Stomach (tissue), 4 donors: ENCODE measurements at regions not wholly inside any gene's neighbourhood (a gene's known extent, or its start where the extent isn't known, plus 50 kb on each side); places are given as distances from the start of the nearest gene placed in this dataset.

Experiments
- POLR2A ChIP-seq, 4 donors: fragments of 450-650 bp; IDR thresholded peaks; one replicate each; pipeline ENCODE4 v1.6.1; 2016; ENCODE audit warnings: antibody characterized with exemption in 4 of 4, control low read depth in 2 of 4, mild to moderate bottlenecking in 1 of 4, moderate library complexity in 1 of 4
- TF ChIP-seq, protein P1 (sequence below), 7 experiments: fragments of 450-650 bp in 4 of 7; fragments of 200-600 bp in 3 of 7; sonication (generic) in 3 of 7; IDR thresholded peaks; one replicate each; pipeline ENCODE4 v1.5.1; 2016 to 2019; ENCODE audit warnings: antibody characterized with exemption in 7 of 7, control low read depth in 2 of 7, mild to moderate bottlenecking in 1 of 7

DNA sequence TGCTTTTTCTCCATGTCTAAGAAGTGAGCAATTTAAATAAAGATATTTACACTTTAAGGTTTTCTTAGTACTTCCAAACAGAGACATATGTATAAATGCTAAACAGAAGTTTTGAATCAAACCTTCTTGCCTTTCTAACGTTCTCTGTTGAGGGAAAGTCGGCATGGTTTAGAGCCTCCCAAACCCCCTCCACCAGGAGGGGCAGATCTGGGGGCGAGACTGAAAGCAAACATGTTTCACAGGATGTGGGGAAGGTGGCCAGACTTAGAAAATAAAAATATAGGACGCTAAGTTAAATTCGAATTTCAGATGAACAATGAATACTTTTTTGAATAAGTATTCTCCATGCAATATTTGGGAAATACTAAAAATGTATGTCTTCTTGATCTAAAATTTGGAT lies 208.3 kb upstream of the SHH start:
- TF ChIP-seq, protein P1, sequence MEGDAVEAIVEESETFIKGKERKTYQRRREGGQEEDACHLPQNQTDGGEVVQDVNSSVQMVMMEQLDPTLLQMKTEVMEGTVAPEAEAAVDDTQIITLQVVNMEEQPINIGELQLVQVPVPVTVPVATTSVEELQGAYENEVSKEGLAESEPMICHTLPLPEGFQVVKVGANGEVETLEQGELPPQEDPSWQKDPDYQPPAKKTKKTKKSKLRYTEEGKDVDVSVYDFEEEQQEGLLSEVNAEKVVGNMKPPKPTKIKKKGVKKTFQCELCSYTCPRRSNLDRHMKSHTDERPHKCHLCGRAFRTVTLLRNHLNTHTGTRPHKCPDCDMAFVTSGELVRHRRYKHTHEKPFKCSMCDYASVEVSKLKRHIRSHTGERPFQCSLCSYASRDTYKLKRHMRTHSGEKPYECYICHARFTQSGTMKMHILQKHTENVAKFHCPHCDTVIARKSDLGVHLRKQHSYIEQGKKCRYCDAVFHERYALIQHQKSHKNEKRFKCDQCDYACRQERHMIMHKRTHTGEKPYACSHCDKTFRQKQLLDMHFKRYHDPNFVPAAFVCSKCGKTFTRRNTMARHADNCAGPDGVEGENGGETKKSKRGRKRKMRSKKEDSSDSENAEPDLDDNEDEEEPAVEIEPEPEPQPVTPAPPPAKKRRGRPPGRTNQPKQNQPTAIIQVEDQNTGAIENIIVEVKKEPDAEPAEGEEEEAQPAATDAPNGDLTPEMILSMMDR (IDR thresholded peaks at IDR 0.05), result no peak
- no peak for TF ChIP-seq POLR2A (IDR thresholded peaks at IDR 0.05)
